ENCODE measurements at regions not wholly inside any gene's neighbourhood (a gene's known extent, or its start where the extent isn't known, plus 50 kb on each side); places are given as distances from the start of the nearest gene placed in this dataset.

GRCh38 chr1:223014142-223014873 is 128.7 kb downstream of the TLR5 start:
- peaks cover 6% of the 10 kb centered on the region for H3K4me1 ChIP-seq (ENCODE audit: control insufficient read depth, insufficient read depth, low read length)
- H3K36me3 ChIP-seq (ENCODE audit: control insufficient read depth in 2 of 2, insufficient read depth in 1 of 2, low read length in 2 of 2), result no peaks in the 10 kb centered on the region
- no peak overlapping the region for H3K4me3 ChIP-seq (ENCODE audit: low read depth, low read length)
- ChIA-PET POLR2A (no interaction called here), CTCF (no interaction called here)
- TF ChIP-seq KLF7 (tag by site-specific recombination; IDR thresholded peaks at IDR 0.05; ENCODE audit: borderline replicate concordance) (no peak), ZFP37 (tag by site-specific recombination; IDR thresholded peaks at IDR 0.05) (no peak), ZNF394 (tag by site-specific recombination; IDR thresholded peaks at IDR 0.05; ENCODE audit: borderline replicate concordance) (no peak), ZBTB10 (tag by site-specific recombination; IDR thresholded peaks at IDR 0.05) (no peak), SP7 (tag by site-specific recombination; IDR thresholded peaks at IDR 0.05) (no peak), ZNF398 (tag by site-specific recombination; IDR thresholded peaks at IDR 0.05) (no peak), ZNF514 (tag by site-specific recombination; IDR thresholded peaks at IDR 0.05) (no peak)
- H3K9me3 ChIP-seq (ENCODE audit: control insufficient read depth, insufficient read depth, low read depth, low read length), result no peaks in the 10 kb centered on the region
- no peak overlapping the region for H3K27ac ChIP-seq (ENCODE audit: extremely low read depth, low read depth, low read length)

GRCh38 chr1:223016381-223016780 is 126.7 kb downstream of the TLR5 start:
- Histone ChIP-seq H3K4me1 (ENCODE audit: control insufficient read depth, insufficient read depth, low read length) (no peaks in the 10 kb centered on the region), H3K36me3 (ENCODE audit: control insufficient read depth in 2 of 2, insufficient read depth in 1 of 2, low read length in 2 of 2) (no peaks in the 10 kb centered on the region)
- POLR2A ChIA-PET, result no interaction called here

GRCh38 chr1:223016890-223017289 is 126.2 kb downstream of the TLR5 start:
- ChIA-PET CTCF (interaction anchor here (0.6 to 0.7 kb wide), 2 partner anchors 71 to 347 kb away, joined by 3 read pairs; partner anchors contain the start of gene SUSD4), POLR2A (no interaction called here)
- no peaks in the 10 kb centered on the region for H3K36me3 ChIP-seq (ENCODE audit: control insufficient read depth in 2 of 2, insufficient read depth in 1 of 2, low read length in 2 of 2)

More at GRCh38 chr1:223016381-223016780, 126.7 kb downstream of the TLR5 start:
- CTCF ChIA-PET, result interaction anchor here (0.6 to 1.0 kb wide), 4 partner anchors 71 to 348 kb away, joined by 3 read pairs; partner anchors contain the start of gene SUSD4
- no peaks in the 10 kb centered on the region for H3K9me3 ChIP-seq (ENCODE audit: control insufficient read depth, insufficient read depth, low read depth, low read length)
- TF ChIP-seq ZNF701 (tag by site-specific recombination; IDR thresholded peaks at IDR 0.05), result no peak
- TF ChIP-seq ZNF121 (tag by site-specific recombination; IDR thresholded peaks at IDR 0.05), result no peak
- TF ChIP-seq ZNF266 (tag by site-specific recombination; IDR thresholded peaks at IDR 0.05; ENCODE audit: low read depth), result no peak
- no peak overlapping the region for H3K27ac ChIP-seq (ENCODE audit: extremely low read depth, low read depth, low read length)
- H3K4me3 ChIP-seq (ENCODE audit: low read depth, low read length), result no peak overlapping the region

More at GRCh38 chr1:223016890-223017289, 126.2 kb downstream of the TLR5 start:
- no peaks in the 10 kb centered on the region for H3K9me3 ChIP-seq (ENCODE audit: control insufficient read depth, insufficient read depth, low read depth, low read length)
- no peak overlapping the region for H3K4me3 ChIP-seq (ENCODE audit: low read depth, low read length)
- TF ChIP-seq ZSCAN18 (tag by site-specific recombination; IDR thresholded peaks at IDR 0.05) (no peak), ZNF830 (tag by site-specific recombination; IDR thresholded peaks at IDR 0.05; ENCODE audit: low read depth) (no peak), MYNN (tag by site-specific recombination; IDR thresholded peaks at IDR 0.05; ENCODE audit: borderline replicate concordance) (no peak), ZNF404 (tag by site-specific recombination; IDR thresholded peaks at IDR 0.05) (no peak)
- no peaks in the 10 kb centered on the region for H3K4me1 ChIP-seq (ENCODE audit: control insufficient read depth, insufficient read depth, low read length)
- no peak overlapping the region for H3K27ac ChIP-seq (ENCODE audit: extremely low read depth, low read depth, low read length)
